Natural killer cell treated with Interleukin-12 subunit alpha and Interleukin-12 subunit beta and Interleukin-15 and Interleukin-18, amount 100 ng/mL, for 72 hours (primary cell): ENCODE measurements at regions not wholly inside any gene's neighbourhood (a gene's known extent, or its start where the extent isn't known, plus 50 kb on each side); places are given as distances from the start of the nearest gene placed in this dataset.

ENCODE experiments used
- ATAC-seq, 2 donors: fragments of 150-1000 bp; cut with Tn5 transposase in 1 of 2; sonication (Bioruptor Pico), chemical (Tn5 transposase) in 1 of 2; 2 replicates each; pipeline ENCODE4 v1.10.0; 2021
- DNase-seq: peaks from one replicate; pipeline ENCODE4 v3.0.0; 2022; ENCODE audit warnings: low spot score
- H3K27ac Mint-ChIP-seq, 2 donors: 1 replicate in 1 of 2; 2 replicates in 1 of 2; pipeline ENCODE4 v1.8.0; 2022; ENCODE audit warnings: mixed read lengths in 2 of 2, mild to moderate bottlenecking in 1 of 2, moderate library complexity in 1 of 2
- H3K27me3 Mint-ChIP-seq, 2 donors: 1 replicate in 1 of 2; 2 replicates in 1 of 2; pipeline ENCODE4 v1.8.0; 2022; ENCODE audit warnings: mixed read lengths in 2 of 2
- H3K36me3 Mint-ChIP-seq: one replicate; pipeline ENCODE4 v1.8.0; 2022; ENCODE audit warnings: mixed read lengths
- H3K4me1 Mint-ChIP-seq, 2 donors: 1 replicate in 1 of 2; 2 replicates in 1 of 2; pipeline ENCODE4 v1.8.0; 2022; ENCODE audit warnings: low read depth in 2 of 2, mixed read lengths in 2 of 2, mild to moderate bottlenecking in 1 of 2
- H3K4me3 Mint-ChIP-seq: one replicate; pipeline ENCODE4 v1.8.0; 2022; ENCODE audit warnings: mixed read lengths
- H3K9me3 Mint-ChIP-seq: 2 replicates; pipeline ENCODE4 v1.8.0; 2022; ENCODE audit warnings: mixed read lengths

GRCh38 chr6:113115196-113115595 is 741.9 kb upstream of the MARCKS start:
- no peaks in the 10 kb centered on the region for H3K27me3 Mint-ChIP-seq
- peaks cover 0 to 6% of the 10 kb centered on the region in 2 donors for H3K4me1 Mint-ChIP-seq
- H3K27ac Mint-ChIP-seq = no peak overlapping the region
- no peak overlapping the region for H3K4me3 Mint-ChIP-seq
- H3K9me3 Mint-ChIP-seq = peaks cover 25% of the 10 kb centered on the region
- no peak for ATAC-seq
- peaks cover 18% of the 10 kb centered on the region for H3K36me3 Mint-ChIP-seq
- no peak for DNase-seq

GRCh38 chr6:113120224-113120581 is 736.9 kb upstream of the MARCKS start:
- H3K4me3 Mint-ChIP-seq = no peak overlapping the region
- peaks cover 13% of the 10 kb centered on the region for H3K9me3 Mint-ChIP-seq
- ATAC-seq (no peak), DNase-seq (no peak)
- H3K27ac Mint-ChIP-seq = no peak overlapping the region
- peaks cover 9% of the 10 kb centered on the region for H3K36me3 Mint-ChIP-seq
- H3K27me3 Mint-ChIP-seq = no peaks in the 10 kb centered on the region
- H3K4me1 Mint-ChIP-seq = no peaks in the 10 kb centered on the region

GRCh38 chr6:113120582-113121285 is 736.4 kb upstream of the MARCKS start:
- Mint-ChIP-seq H3K36me3 (peaks cover 8% of the 10 kb centered on the region), H3K27ac (no peak overlapping the region), H3K9me3 (peaks cover 11% of the 10 kb centered on the region), H3K27me3 (no peaks in the 10 kb centered on the region), H3K4me3 (no peak overlapping the region), H3K4me1 (no peaks in the 10 kb centered on the region)
- DNase-seq = no peak
- no peak for ATAC-seq

GRCh38 chr6:113121571-113121970 is 735.6 kb upstream of the MARCKS start:
- H3K9me3 Mint-ChIP-seq = peaks cover 7% of the 10 kb centered on the region
- H3K4me1 Mint-ChIP-seq = no peaks in the 10 kb centered on the region
- ATAC-seq (no peak), DNase-seq (no peak)
- H3K36me3 Mint-ChIP-seq = peaks cover 5% of the 10 kb centered on the region
- H3K27ac Mint-ChIP-seq = no peak overlapping the region
- no peaks in the 10 kb centered on the region for H3K27me3 Mint-ChIP-seq
- H3K4me3 Mint-ChIP-seq = no peak overlapping the region

GRCh38 chr6:113122060-113122459 is 735.1 kb upstream of the MARCKS start:
- Mint-ChIP-seq H3K4me1 (no peaks in the 10 kb centered on the region), H3K4me3 (no peak overlapping the region), H3K36me3 (peaks cover 5% of the 10 kb centered on the region), H3K9me3 (peaks cover 5% of the 10 kb centered on the region), H3K27ac (no peak overlapping the region), H3K27me3 (no peaks in the 10 kb centered on the region)
- ATAC-seq = no peak
- DNase-seq = no peak

GRCh38 chr6:113125626-113126025 is 731.5 kb upstream of the MARCKS start:
- H3K36me3 Mint-ChIP-seq = no peaks in the 10 kb centered on the region
- DNase-seq = no peak
- no peak overlapping the region for H3K4me3 Mint-ChIP-seq
- no peaks in the 10 kb centered on the region for H3K4me1 Mint-ChIP-seq
- H3K27me3 Mint-ChIP-seq = no peaks in the 10 kb centered on the region
- ATAC-seq = no peak
- H3K27ac Mint-ChIP-seq = no peak overlapping the region
- peaks cover 5% of the 10 kb centered on the region for H3K9me3 Mint-ChIP-seq

- Mint-ChIP-seq H3K27ac (no peak overlapping the region), H3K4me1 (no peaks in the 10 kb centered on the region), H3K4me3 (no peak overlapping the region), H3K9me3 (no peaks in the 10 kb centered on the region), H3K27me3 (no peaks in the 10 kb centered on the region), H3K36me3 (no peaks in the 10 kb centered on the region)
- no peak for DNase-seq
- ATAC-seq = no peak
Measured at GRCh38 chr6:113127786-113128419, 729.2 kb upstream of the MARCKS start.

GRCh38 chr6:113128661-113129060 is 728.5 kb upstream of the MARCKS start:
- no peak overlapping the region for H3K4me3 Mint-ChIP-seq
- no peaks in the 10 kb centered on the region for H3K36me3 Mint-ChIP-seq
- no peak overlapping the region for H3K27ac Mint-ChIP-seq
- no peak for DNase-seq
- no peaks in the 10 kb centered on the region for H3K4me1 Mint-ChIP-seq
- ATAC-seq = no peak
- H3K9me3 Mint-ChIP-seq = no peaks in the 10 kb centered on the region
- H3K27me3 Mint-ChIP-seq = no peaks in the 10 kb centered on the region

- H3K36me3 Mint-ChIP-seq = no peaks in the 10 kb centered on the region
- H3K4me3 Mint-ChIP-seq = no peak overlapping the region
- no peaks in the 10 kb centered on the region for H3K4me1 Mint-ChIP-seq
- DNase-seq (no peak), ATAC-seq (no peak)
- no peaks in the 10 kb centered on the region for H3K27me3 Mint-ChIP-seq
- H3K9me3 Mint-ChIP-seq = no peaks in the 10 kb centered on the region
- no peak overlapping the region for H3K27ac Mint-ChIP-seq
Measured at GRCh38 chr6:113129991-113130390, 727.2 kb upstream of the MARCKS start.

GRCh38 chr6:113137426-113137825 is 719.7 kb upstream of the MARCKS start:
- no peaks in the 10 kb centered on the region for H3K36me3 Mint-ChIP-seq
- no peak overlapping the region for H3K4me3 Mint-ChIP-seq
- no peaks in the 10 kb centered on the region for H3K27me3 Mint-ChIP-seq
- ATAC-seq (no peak), DNase-seq (no peak)
- H3K4me1 Mint-ChIP-seq = no peaks in the 10 kb centered on the region
- H3K27ac Mint-ChIP-seq = no peak overlapping the region
- H3K9me3 Mint-ChIP-seq = peaks cover 6% of the 10 kb centered on the region

- DNase-seq = no peak
- Mint-ChIP-seq H3K36me3 (no peaks in the 10 kb centered on the region), H3K9me3 (peaks cover 6% of the 10 kb centered on the region), H3K27me3 (no peaks in the 10 kb centered on the region), H3K27ac (no peak overlapping the region), H3K4me1 (no peaks in the 10 kb centered on the region), H3K4me3 (no peak overlapping the region)
- no peak for ATAC-seq
Measured at GRCh38 chr6:113140721-113141120, 716.4 kb upstream of the MARCKS start.

- Mint-ChIP-seq H3K4me1 (no peaks in the 10 kb centered on the region), H3K27me3 (no peaks in the 10 kb centered on the region), H3K9me3 (peaks cover 6% of the 10 kb centered on the region), H3K4me3 (no peak overlapping the region), H3K36me3 (no peaks in the 10 kb centered on the region), H3K27ac (no peak overlapping the region)
- DNase-seq = no peak
- ATAC-seq = no peak
Measured at GRCh38 chr6:113141901-113142300, 715.2 kb upstream of the MARCKS start.

- H3K9me3 Mint-ChIP-seq = peaks cover 6% of the 10 kb centered on the region
- H3K4me1 Mint-ChIP-seq = no peaks in the 10 kb centered on the region
- no peak for ATAC-seq
- H3K4me3 Mint-ChIP-seq = no peak overlapping the region
- no peak for DNase-seq
- H3K27ac Mint-ChIP-seq = no peak overlapping the region
- no peaks in the 10 kb centered on the region for H3K27me3 Mint-ChIP-seq
- no peaks in the 10 kb centered on the region for H3K36me3 Mint-ChIP-seq
Measured at GRCh38 chr6:113142671-113143174, 714.4 kb upstream of the MARCKS start.

GRCh38 chr6:113143206-113143605 is 713.9 kb upstream of the MARCKS start:
- Mint-ChIP-seq H3K27me3 (no peaks in the 10 kb centered on the region), H3K27ac (no peak overlapping the region), H3K36me3 (no peaks in the 10 kb centered on the region), H3K4me1 (no peaks in the 10 kb centered on the region), H3K4me3 (no peak overlapping the region), H3K9me3 (peaks cover 9% of the 10 kb centered on the region)
- no peak for DNase-seq
- no peak for ATAC-seq

- Mint-ChIP-seq H3K4me1 (no peaks in the 10 kb centered on the region), H3K4me3 (no peak overlapping the region), H3K9me3 (peaks cover 11% of the 10 kb centered on the region), H3K36me3 (no peaks in the 10 kb centered on the region), H3K27ac (no peak overlapping the region), H3K27me3 (no peaks in the 10 kb centered on the region)
- DNase-seq (no peak), ATAC-seq (no peak)
Measured at GRCh38 chr6:113144117-113144516, 713.0 kb upstream of the MARCKS start.
